HCT116 (cell line): ENCODE measurements at regions not wholly inside any gene's neighbourhood (a gene's known extent, or its start where the extent isn't known, plus 50 kb on each side); places are given as distances from the start of the nearest gene placed in this dataset.

Experiments
- ATAC-seq: fragments of 200-7000 bp; cut with Tn5 transposase; 2 replicates; pipeline ENCODE4 v1.9.1; 2020; ENCODE audit warnings: mild to moderate bottlenecking, moderate library complexity
- BruUV-seq: library from RNA; stranded (reverse); fragments of 400-500 nt; replicated peaks from 2 replicates; lab custom pipeline; 2021; lab: Mats Ljungman, UMichigan
- CTCF ChIA-PET: fragments of 300-600 bp; sonication (Branson Sonifier 250); formaldehyde crosslinking; loops from one replicate; lab custom pipeline; 2021; ENCODE audit warnings: antibody characterized with exemption; lab: Charles Lee
- POLR2A ChIA-PET: fragments of 300-600, 350-600 bp; sonication (Branson Sonifier 250); formaldehyde crosslinking; loops from one replicate; lab custom pipeline; 2021; ENCODE audit warnings: antibody characterized with exemption; lab: Charles Lee
- RAD21 ChIA-PET, 2 experiments: fragments of 300-600 bp; sonication (Branson Sonifier 250); formaldehyde crosslinking; loops; one replicate each; lab custom pipeline; 2023; ENCODE audit warnings: low total read pairs in 2 of 2; ENCODE audit not compliant: uncharacterized antibody in 2 of 2, unreplicated experiment in 2 of 2, low non-redundant PET in 1 of 2; lab: Charles Lee
- DNase-seq: peaks from one replicate; pipeline ENCODE4 v3.0.0-alpha.2; 2010; ENCODE audit warnings: low read depth, low spot score
- H2AFZ ChIP-seq: fragments of 200-600 bp; shearing (Covaris generic), sonication (generic); 2 replicates; pipeline ENCODE4 v1.6.1; 2017; ENCODE audit warnings: low read depth, mixed run types, mixed read lengths, antibody characterized with exemption, low read length; ENCODE audit not compliant: poor library complexity, severe bottlenecking
- H3K27ac ChIP-seq: 2 replicates; pipeline ENCODE4 v1.5.1; 2012; ENCODE audit warnings: low read depth, low read length
- H3K27me3 ChIP-seq: fragments of 200-600 bp; sonication (generic); 2 replicates; pipeline ENCODE4 v1.6.1; 2016; ENCODE audit warnings: mixed run types, low read length, mixed read lengths; ENCODE audit not compliant: insufficient read depth
- H3K36me3 ChIP-seq, 2 experiments: fragments of 200-500 bp in 1 of 2; fragments of 200-600 bp in 1 of 2; sonication (Bioruptor generic) in 1 of 2; sonication (generic) in 1 of 2; 2 replicates each; pipeline versions ENCODE4 v1.5.1 to v1.6.1; 2014 to 2016; ENCODE audit warnings: low read length in 2 of 2, inconsistent platforms in 1 of 2, mixed read lengths in 1 of 2, mixed run types in 1 of 2; ENCODE audit not compliant: insufficient read depth in 2 of 2, control insufficient read depth in 1 of 2
- H3K4me1 ChIP-seq, 2 experiments: fragments of 200-600 bp in 1 of 2; sonication (generic) in 1 of 2; 2 replicates each; pipeline versions ENCODE4 v1.5.1 to v1.6.1; 2012 to 2017; ENCODE audit warnings: low read length in 2 of 2, inconsistent platforms in 1 of 2, mild to moderate bottlenecking in 1 of 2, mixed read lengths in 1 of 2, mixed run types in 1 of 2, moderate library complexity in 1 of 2; ENCODE audit not compliant: insufficient read depth in 2 of 2, control insufficient read depth in 1 of 2
- H3K4me2 ChIP-seq: fragments of 200-600 bp; sonication (generic); 2 replicates; pipeline ENCODE4 v1.6.1; 2017; ENCODE audit warnings: mixed run types, low read length, mixed read lengths
- H3K4me3 ChIP-seq, 2 experiments: fragments of 200-600 bp in 1 of 2; sonication (generic) in 1 of 2; replicated peaks in 1 of 2; 2 replicates each; pipeline ENCODE4 v1.5.1; 2011 to 2016; ENCODE audit warnings: low read length in 2 of 2, control low read depth in 1 of 2, low read depth in 1 of 2, mild to moderate bottlenecking in 1 of 2, mixed read lengths in 1 of 2, mixed run types in 1 of 2
- H3K79me2 ChIP-seq: fragments of 200-600 bp; sonication (generic); 2 replicates; pipeline ENCODE4 v1.6.1; 2017; ENCODE audit warnings: mild to moderate bottlenecking, mixed run types, low read length, moderate library complexity, mixed read lengths; ENCODE audit not compliant: insufficient read depth
- H3K9ac ChIP-seq: fragments of 200-600 bp; sonication (generic); 2 replicates; pipeline ENCODE4 v1.6.1; 2016; ENCODE audit warnings: low read length, mixed read lengths
- H3K9me2 ChIP-seq: fragments of 200-600 bp; sonication (generic), shearing (Covaris generic); 2 replicates; pipeline ENCODE4 v1.6.1; 2017; ENCODE audit warnings: mixed run types, mild to moderate bottlenecking, moderate library complexity; ENCODE audit not compliant: insufficient read depth
- H3K9me3 ChIP-seq, 2 experiments: fragments of 200-500 bp in 1 of 2; fragments of 200-600 bp in 1 of 2; sonication (Bioruptor generic) in 1 of 2; sonication (generic) in 1 of 2; 2 replicates each; pipeline ENCODE4 v1.6.1; 2014 to 2017; ENCODE audit warnings: low read length in 2 of 2, mixed read lengths in 2 of 2, inconsistent platforms in 1 of 2, low read depth in 1 of 2, mild to moderate bottlenecking in 1 of 2, mixed run types in 1 of 2, moderate library complexity in 1 of 2; ENCODE audit not compliant: control insufficient read depth in 1 of 2, insufficient read depth in 1 of 2
- H4K20me1 ChIP-seq: fragments of 200-600 bp; sonication (generic), shearing (Covaris generic); 2 replicates; pipeline ENCODE4 v1.6.1; 2017; ENCODE audit warnings: mixed run types, mild to moderate bottlenecking, moderate library complexity; ENCODE audit not compliant: insufficient read depth
- ATF3 ChIP-seq: IDR thresholded peaks from 2 replicates; pipeline ENCODE4 v1.6.1; 2012
- CBX3 ChIP-seq: IDR thresholded peaks from 2 replicates; pipeline ENCODE4 v1.6.1; 2012; ENCODE audit warnings: low read depth
- CTCF ChIP-seq, 3 experiments: fragments of 200-600 bp in 1 of 3; sonication (generic) in 1 of 3; IDR thresholded peaks in 2 of 3; conservative IDR thresholded peaks in 1 of 3; 2 replicates each; pipeline ENCODE4 v1.5.1; 2012 to 2017; ENCODE audit warnings: low read depth in 2 of 3, low read length in 2 of 3, antibody characterized with exemption in 1 of 3, borderline replicate concordance in 1 of 3, control low read depth in 1 of 3, mild to moderate bottlenecking in 1 of 3, mixed read lengths in 1 of 3, mixed run types in 1 of 3, moderate library complexity in 1 of 3; ENCODE audit not compliant: insufficient read depth in 1 of 3
- EGR1 ChIP-seq: IDR thresholded peaks from 2 replicates; pipeline ENCODE4 v1.6.1; 2012; ENCODE audit warnings: low read depth
- EZH2 ChIP-seq: fragments of 200-600 bp; sonication (generic); IDR thresholded peaks from 2 replicates; pipeline ENCODE4 v1.6.1; 2017; ENCODE audit warnings: antibody characterized with exemption, mixed run types
- FOSL1 ChIP-seq: IDR thresholded peaks from 2 replicates; pipeline ENCODE4 v1.6.1; 2012; ENCODE audit warnings: low read depth
- JUND ChIP-seq: IDR thresholded peaks from 2 replicates; pipeline ENCODE4 v1.6.1; 2012
- MAX ChIP-seq: IDR thresholded peaks from 2 replicates; pipeline ENCODE4 v1.6.1; 2012
- POLR2A ChIP-seq: IDR thresholded peaks from 2 replicates; pipeline ENCODE4 v1.7.0; 2011; ENCODE audit warnings: borderline replicate concordance; ENCODE audit not compliant: insufficient read depth, insufficient read length; ENCODE audit errors: extremely low read depth
- POLR2AphosphoS5 ChIP-seq: IDR thresholded peaks from 2 replicates; pipeline ENCODE4 v1.6.1; 2011; ENCODE audit warnings: mild to moderate bottlenecking, low read depth, low read length, moderate library complexity
- RAD21 ChIP-seq: IDR thresholded peaks from 2 replicates; pipeline ENCODE4 v1.6.1; 2012; ENCODE audit warnings: low read depth, mild to moderate bottlenecking
- SIN3A ChIP-seq: IDR thresholded peaks from 2 replicates; pipeline ENCODE4 v1.6.1; 2012; ENCODE audit warnings: low read depth
- SP1 ChIP-seq: IDR thresholded peaks from 2 replicates; pipeline ENCODE4 v1.6.1; 2012; ENCODE audit warnings: low read depth
- SRF ChIP-seq: IDR thresholded peaks from 2 replicates; pipeline ENCODE4 v1.6.1; 2012; ENCODE audit warnings: low read depth
- TCF7L2 ChIP-seq: IDR thresholded peaks from 2 replicates; pipeline ENCODE4 v1.7.0; 2011; ENCODE audit warnings: borderline replicate concordance, inconsistent platforms; ENCODE audit not compliant: insufficient read depth, insufficient read length; ENCODE audit errors: extremely low read depth
- YY1 ChIP-seq: IDR thresholded peaks from 2 replicates; pipeline ENCODE4 v1.6.1; 2011; ENCODE audit warnings: low read length, low read depth, moderate library complexity, mild to moderate bottlenecking; ENCODE audit not compliant: insufficient replicate concordance; ENCODE audit errors: extremely low read depth
- ZBTB33 ChIP-seq: IDR thresholded peaks from 2 replicates; pipeline ENCODE4 v1.6.1; 2011; ENCODE audit warnings: mild to moderate bottlenecking, low read length, moderate library complexity; ENCODE audit not compliant: insufficient replicate concordance; ENCODE audit errors: extremely low read depth
- ZFX ChIP-seq: fragments of 450-650 bp; IDR thresholded peaks from 2 replicates; pipeline ENCODE4 v1.6.1; 2017
- ZNF274 ChIP-seq: fragments of 200-500 bp; sonication (Bioruptor generic); IDR thresholded peaks from 2 replicates; pipeline ENCODE4 v1.6.1; 2014; ENCODE audit warnings: mild to moderate bottlenecking, low read depth, low read length, inconsistent platforms
- intact Hi-C: fragments of 100-400 bp; cut with micrococcal nuclease; formaldehyde crosslinking; loops from 2 replicates; pipeline ENCODE4 v1.10.0; 2022

GRCh38 chr4:184952522-184952921, 65.8 kb upstream of the HELT start:
- ChIA-PET CTCF (no interaction called here), POLR2A (no interaction called here), RAD21 (no interaction called here)
- DNase-seq (no peak), ATAC-seq (no peak)
- Histone ChIP-seq H3K4me2 (no peak overlapping the region), H3K4me3 (no peak overlapping the region), H3K36me3 (no peaks in the 10 kb centered on the region), H3K79me2 (no peaks in the 10 kb centered on the region), H3K27me3 (no peaks in the 10 kb centered on the region), H3K4me1 (no peaks in the 10 kb centered on the region), H3K9me2 (no peaks in the 10 kb centered on the region), H3K9ac (no peak overlapping the region), H2AFZ (no peak overlapping the region), H4K20me1 (no peaks in the 10 kb centered on the region), H3K27ac (no peak overlapping the region), H3K9me3 (no peaks in the 10 kb centered on the region)
- TF ChIP-seq MAX (no peak), RAD21 (no peak), FOSL1 (no peak), POLR2AphosphoS5 (no peak), ZFX (no peak), EGR1 (no peak), YY1 (no peak), JUND (no peak), CBX3 (no peak), TCF7L2 (no peak), POLR2A (no peak), EZH2 (no peak), ATF3 (no peak), SRF (no peak), ZNF274 (no peak), ZBTB33 (no peak), SP1 (no peak), SIN3A (no peak), CTCF (IDR thresholded peaks at IDR 0.05 in 2 of 3, conservative IDR thresholded peaks at IDR 0.05 in 1 of 3; ENCODE audit: borderline replicate concordance in 1 of 3, insufficient read depth in 1 of 3, low read depth in 2 of 3, low read length in 2 of 3) (no peak)
- BruUV-seq: no TSS peak
- intact Hi-C loops: no loop called here
